ENCODE measurements at regions not wholly inside any gene's neighbourhood (a gene's known extent, or its start where the extent isn't known, plus 50 kb on each side); places are given as distances from the start of the nearest gene placed in this dataset.
"Not testable (repeated sequence)": the region's sequence is repeated elsewhere in the genome, so short reads cannot be mapped to it uniquely, and the experiment has no call there.

- TF ChIP-seq, protein P1, sequence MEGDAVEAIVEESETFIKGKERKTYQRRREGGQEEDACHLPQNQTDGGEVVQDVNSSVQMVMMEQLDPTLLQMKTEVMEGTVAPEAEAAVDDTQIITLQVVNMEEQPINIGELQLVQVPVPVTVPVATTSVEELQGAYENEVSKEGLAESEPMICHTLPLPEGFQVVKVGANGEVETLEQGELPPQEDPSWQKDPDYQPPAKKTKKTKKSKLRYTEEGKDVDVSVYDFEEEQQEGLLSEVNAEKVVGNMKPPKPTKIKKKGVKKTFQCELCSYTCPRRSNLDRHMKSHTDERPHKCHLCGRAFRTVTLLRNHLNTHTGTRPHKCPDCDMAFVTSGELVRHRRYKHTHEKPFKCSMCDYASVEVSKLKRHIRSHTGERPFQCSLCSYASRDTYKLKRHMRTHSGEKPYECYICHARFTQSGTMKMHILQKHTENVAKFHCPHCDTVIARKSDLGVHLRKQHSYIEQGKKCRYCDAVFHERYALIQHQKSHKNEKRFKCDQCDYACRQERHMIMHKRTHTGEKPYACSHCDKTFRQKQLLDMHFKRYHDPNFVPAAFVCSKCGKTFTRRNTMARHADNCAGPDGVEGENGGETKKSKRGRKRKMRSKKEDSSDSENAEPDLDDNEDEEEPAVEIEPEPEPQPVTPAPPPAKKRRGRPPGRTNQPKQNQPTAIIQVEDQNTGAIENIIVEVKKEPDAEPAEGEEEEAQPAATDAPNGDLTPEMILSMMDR (conservative IDR thresholded peaks at IDR 0.05): no peak
- no peak for DNase-seq
These were observed 124.0 kb downstream of the CYLC1 start for GRCh38 chrX:83984961-83985360.

GRCh38 chrX:83990178-83990577, 129.2 kb downstream of the CYLC1 start:
- H2BK120ac ChIP-seq (ENCODE audit: low read depth, low read length, poor library complexity, severe bottlenecking); H3K9ac ChIP-seq (ENCODE audit: extremely low read depth, insufficient read length, low read length): not testable (repeated sequence)
- WGBS (ENCODE audit: extremely low coverage, insufficient read length, low lambda C conversion rate): no CpG with 5 or more reads among the region's 2 CpGs

More at GRCh38 chrX:83984961-83985360, 124.0 kb downstream of the CYLC1 start:
- Histone ChIP-seq H2AFZ (ENCODE audit: low read length) (no peak overlapping the region), H2BK15ac (ENCODE audit: low read depth, low read length) (no peak overlapping the region), H4K5ac (ENCODE audit: insufficient read length, low read depth, low read length) (no peak overlapping the region), H3K27me3 (ENCODE audit: insufficient read depth, low read length) (no peaks in the 10 kb centered on the region), H3K79me1 (ENCODE audit: insufficient read depth, low read depth, low read length, poor library complexity, severe bottlenecking) (no peaks in the 10 kb centered on the region), H3K23ac (ENCODE audit: insufficient read length, low read depth, low read length) (no peak overlapping the region), H3K14ac (ENCODE audit: insufficient read depth, low read length) (no peak overlapping the region), H3K4me1 (ENCODE audit: insufficient read depth, low read length) (no peaks in the 10 kb centered on the region), H3K56ac (ENCODE audit: insufficient read length, low read depth, low read length) (no peak overlapping the region), H3K23me2 (ENCODE audit: insufficient read length, low read depth, low read length, poor library complexity, severe bottlenecking) (no peaks in the 10 kb centered on the region), H2BK12ac (ENCODE audit: insufficient read length, low read depth, low read length) (no peak overlapping the region), H3K9ac (ENCODE audit: extremely low read depth, insufficient read length, low read length) (no peak overlapping the region), H3K18ac (ENCODE audit: insufficient read length, low read depth, low read length) (no peak overlapping the region), H3K4me2 (ENCODE audit: insufficient read depth, insufficient read length, low read length) (no peak overlapping the region), H3K9me3 (ENCODE audit: control insufficient read depth, low read depth, low read length) (peaks cover 37% of the 10 kb centered on the region), H4K91ac (ENCODE audit: insufficient read length, low read depth, low read length) (no peak overlapping the region), H4K20me1 (ENCODE audit: control insufficient read depth, insufficient read depth, insufficient read length) (no peaks in the 10 kb centered on the region), H3K79me2 (ENCODE audit: insufficient read depth, low read length) (no peaks in the 10 kb centered on the region), H2BK120ac (ENCODE audit: low read depth, low read length, poor library complexity, severe bottlenecking) (no peak overlapping the region), H2BK5ac (ENCODE audit: insufficient read length, low read length) (no peak overlapping the region), H3T11ph (ENCODE audit: low read length) (no peak overlapping the region), H3K27ac (ENCODE audit: insufficient read length, low read depth, low read length) (no peak overlapping the region), H3K4ac (ENCODE audit: low read depth, low read length) (no peak overlapping the region), H2BK20ac (ENCODE audit: low read depth, low read length, poor library complexity, severe bottlenecking) (no peak overlapping the region), H2AK5ac (ENCODE audit: insufficient read length, low read length) (no peak overlapping the region), H4K8ac (replicated peaks; ENCODE audit: insufficient read length, low read depth, low read length) (no peak overlapping the region)
- WGBS (ENCODE audit: extremely low coverage, insufficient read length, low lambda C conversion rate): no CpG with 5 or more reads among the region's 8 CpGs
- Mint-ChIP-seq H3K27ac (no peak overlapping the region), H3K4me3 (no peak overlapping the region), H3K9me3 (peaks cover 73 to 75% of the 10 kb centered on the region in 2 experiments), H3K27me3 (ENCODE audit: low read depth) (0 out of 2 replicates have a peak, but pooled peaks cover 2% of the 10 kb centered on the region), H3K4me1 (no peaks in the 10 kb centered on the region), H3K36me3 (ENCODE audit: insufficient read depth in 1 of 3, low read depth in 3 of 3) (peaks cover 0 to 2% (median 0%) of the 10 kb centered on the region in 3 experiments; a peak in 4 of 7 replicates)

More at GRCh38 chrX:83990178-83990577, 129.2 kb downstream of the CYLC1 start:
- not testable (repeated sequence) for H3K4ac ChIP-seq (ENCODE audit: low read depth, low read length); H3K27ac ChIP-seq (ENCODE audit: insufficient read length, low read depth, low read length); H3K14ac ChIP-seq (ENCODE audit: insufficient read depth, low read length); H3K4me1 ChIP-seq (ENCODE audit: insufficient read depth, low read length); H3K23ac ChIP-seq (ENCODE audit: insufficient read length, low read depth, low read length); H3T11ph ChIP-seq (ENCODE audit: low read length); H3K4me3 Mint-ChIP-seq; H3K23me2 ChIP-seq (ENCODE audit: insufficient read length, low read depth, low read length, poor library complexity, severe bottlenecking); H2BK15ac ChIP-seq (ENCODE audit: low read depth, low read length); H3K4me2 ChIP-seq (ENCODE audit: insufficient read depth, insufficient read length, low read length); H3K79me2 ChIP-seq (ENCODE audit: insufficient read depth, low read length); H4K91ac ChIP-seq (ENCODE audit: insufficient read length, low read depth, low read length); H2AK5ac ChIP-seq (ENCODE audit: insufficient read length, low read length); DNase-seq; H4K8ac ChIP-seq (replicated peaks; ENCODE audit: insufficient read length, low read depth, low read length); H3K56ac ChIP-seq (ENCODE audit: insufficient read length, low read depth, low read length); H3K9me3 ChIP-seq (ENCODE audit: control insufficient read depth, low read depth, low read length); H3K27me3 Mint-ChIP-seq (ENCODE audit: low read depth); H2BK20ac ChIP-seq (ENCODE audit: low read depth, low read length, poor library complexity, severe bottlenecking); H3K27ac Mint-ChIP-seq; H2AFZ ChIP-seq (ENCODE audit: low read length); H3K4me1 Mint-ChIP-seq; H3K36me3 Mint-ChIP-seq (ENCODE audit: insufficient read depth in 1 of 3, low read depth in 3 of 3); H3K27me3 ChIP-seq (ENCODE audit: insufficient read depth, low read length); H2BK12ac ChIP-seq (ENCODE audit: insufficient read length, low read depth, low read length); H3K79me1 ChIP-seq (ENCODE audit: insufficient read depth, low read depth, low read length, poor library complexity, severe bottlenecking); H4K5ac ChIP-seq (ENCODE audit: insufficient read length, low read depth, low read length); H2BK5ac ChIP-seq (ENCODE audit: insufficient read length, low read length); H3K18ac ChIP-seq (ENCODE audit: insufficient read length, low read depth, low read length); H4K20me1 ChIP-seq (ENCODE audit: control insufficient read depth, insufficient read depth, insufficient read length)
- H3K9me3 Mint-ChIP-seq: peaks cover 62 to 66% of the 10 kb centered on the region in 2 experiments

Data from H9 (cell line).